RPMI8226 (cell line): ENCODE measurements at regions not wholly inside any gene's neighbourhood (a gene's known extent, or its start where the extent isn't known, plus 50 kb on each side); places are given as distances from the start of the nearest gene placed in this dataset.
"Not testable (repeated sequence)": the region's sequence is repeated elsewhere in the genome, so short reads cannot be mapped to it uniquely, and the experiment has no call there.

Experiments
- DNase-seq: peaks from one replicate; pipeline ENCODE4 v3.0.0-alpha.2; 2015

DNA sequence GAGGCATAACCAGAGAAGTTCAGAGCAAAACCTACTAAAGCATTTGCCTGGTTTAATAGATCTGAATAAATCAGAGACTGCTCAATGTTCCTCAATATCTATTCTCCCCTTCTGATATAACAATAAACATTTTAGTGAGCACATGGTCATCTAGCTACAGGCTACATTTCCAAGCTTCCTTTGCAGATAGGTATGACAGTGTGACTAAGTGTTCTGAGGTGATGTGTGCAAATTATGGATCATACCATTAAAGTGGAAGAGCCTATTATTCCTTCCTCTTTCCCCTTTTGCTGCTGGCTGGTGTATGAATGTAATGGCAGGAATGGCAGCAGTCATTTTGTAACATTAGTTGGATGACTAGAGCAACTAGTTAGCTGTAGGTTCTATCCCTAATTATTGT, 285.8 kb upstream of the RASA1 start:
- no peak for DNase-seq

DNA sequence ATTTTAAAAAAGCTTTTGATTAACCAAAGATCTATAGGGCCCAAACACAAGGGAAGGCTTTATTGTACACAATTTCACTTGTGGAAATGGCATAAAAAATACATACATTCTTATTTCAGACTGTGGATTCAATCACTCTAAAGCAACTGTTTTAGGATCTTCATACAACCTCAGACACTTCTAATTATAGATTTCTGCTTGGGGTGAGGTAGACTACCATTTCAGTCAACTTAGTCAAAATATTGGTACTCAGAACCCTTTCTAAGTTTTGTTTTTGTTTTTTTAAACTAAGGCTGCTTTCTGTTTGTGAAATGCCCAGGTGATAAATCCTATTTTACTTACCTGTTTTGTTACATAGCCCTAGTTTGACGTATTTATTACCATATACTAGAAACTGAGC, 284.5 kb upstream of the RASA1 start:
- no peak for DNase-seq

DNA sequence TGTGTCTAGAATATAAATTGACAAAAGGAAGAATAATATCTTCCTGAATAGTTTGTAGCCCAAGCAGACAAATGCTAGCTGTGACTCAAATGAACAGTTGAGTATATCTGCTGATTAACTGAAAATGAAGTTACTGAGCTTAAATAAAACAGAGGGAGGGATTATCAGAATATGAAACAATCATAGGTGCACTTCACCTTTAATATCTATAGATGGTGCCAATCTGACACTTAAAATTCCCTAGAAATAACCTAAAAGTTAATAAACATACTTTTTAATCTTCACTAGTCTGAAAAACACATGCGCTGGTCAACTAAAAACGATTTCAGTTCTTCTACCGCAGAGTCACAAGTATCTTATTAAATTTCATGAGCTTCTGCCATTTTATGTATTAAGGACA, 280.8 kb upstream of the RASA1 start:
- DNase-seq, result no peak

DNA sequence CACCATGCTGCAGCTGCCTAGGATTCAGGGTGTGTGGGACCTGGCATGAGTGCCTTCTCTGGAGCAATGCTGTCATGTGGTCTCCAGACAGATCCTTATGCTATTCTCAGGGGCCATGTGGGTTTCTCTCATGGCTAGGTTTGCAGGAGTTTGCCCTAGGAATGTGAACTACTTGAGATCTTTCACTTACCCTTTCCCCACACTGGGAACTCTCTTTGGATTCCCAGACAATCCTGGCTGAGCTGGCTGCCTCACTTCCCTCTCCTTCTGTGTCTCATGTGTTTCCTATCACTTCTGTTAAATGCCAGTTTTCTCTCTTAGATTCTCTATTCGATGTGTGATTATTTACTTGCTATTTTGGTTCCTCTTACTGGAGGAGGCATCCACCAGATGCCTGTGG, 270.2 kb upstream of the RASA1 start:
- no peak for DNase-seq

DNA sequence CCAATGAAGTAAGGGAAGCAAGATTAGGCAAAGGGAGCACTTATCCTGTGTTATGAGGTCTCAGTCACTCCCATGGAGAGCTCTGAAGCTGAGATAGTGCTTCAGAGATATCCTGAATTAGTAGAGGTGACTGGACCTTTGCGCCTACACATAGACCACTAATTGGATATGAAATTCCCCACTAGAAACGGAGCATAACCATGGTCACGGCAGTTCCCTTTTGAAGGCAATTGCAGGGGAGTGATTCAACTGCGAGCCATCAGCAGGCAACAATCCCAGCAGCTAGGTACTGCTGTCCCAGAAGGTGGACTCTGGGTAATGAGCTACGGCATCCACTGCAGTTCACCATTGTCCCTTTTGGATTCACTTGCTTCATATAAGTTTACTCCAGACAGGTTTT, 267.7 kb upstream of the RASA1 start:
- DNase-seq, result no peak

DNA sequence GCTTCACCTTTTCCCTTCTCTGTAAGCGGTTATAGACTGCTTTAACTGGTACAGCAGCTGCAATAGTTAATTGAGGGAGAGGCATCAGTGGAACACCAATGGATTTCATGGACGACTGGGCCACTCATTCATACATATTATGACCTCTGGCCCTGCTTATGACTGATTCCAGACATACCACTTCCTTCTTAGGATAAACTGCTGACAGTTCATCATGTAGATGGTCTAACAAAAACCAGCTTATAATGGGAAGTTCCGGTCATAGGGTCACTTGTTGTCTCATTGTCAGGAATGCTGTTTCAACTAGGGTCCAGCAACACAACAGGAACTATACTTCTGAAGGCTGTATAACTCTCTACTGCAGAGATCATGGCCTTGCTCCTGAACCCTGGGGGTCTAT, 265.2 kb upstream of the RASA1 start:
- no peak for DNase-seq

DNA sequence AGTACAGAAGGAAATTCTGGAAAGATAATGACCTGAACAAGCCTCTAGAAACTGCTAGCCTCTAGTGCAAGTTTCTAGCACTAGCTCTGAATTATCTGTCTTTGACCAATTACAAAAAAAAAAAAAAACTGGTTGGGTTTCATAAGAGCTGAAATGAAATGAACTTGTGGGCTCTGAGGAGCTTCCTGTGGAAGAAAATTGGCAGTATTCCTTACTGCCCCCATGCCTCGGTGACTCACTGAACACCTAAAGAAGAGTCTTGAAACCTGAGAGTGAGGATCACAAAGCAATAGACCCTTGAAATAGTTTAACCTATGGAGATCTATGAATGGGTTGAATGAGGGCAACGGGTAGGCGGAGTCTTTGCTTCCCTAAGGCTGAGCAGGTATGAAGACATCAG, 263.6 kb upstream of the RASA1 start:
- DNase-seq, result no peak

DNA sequence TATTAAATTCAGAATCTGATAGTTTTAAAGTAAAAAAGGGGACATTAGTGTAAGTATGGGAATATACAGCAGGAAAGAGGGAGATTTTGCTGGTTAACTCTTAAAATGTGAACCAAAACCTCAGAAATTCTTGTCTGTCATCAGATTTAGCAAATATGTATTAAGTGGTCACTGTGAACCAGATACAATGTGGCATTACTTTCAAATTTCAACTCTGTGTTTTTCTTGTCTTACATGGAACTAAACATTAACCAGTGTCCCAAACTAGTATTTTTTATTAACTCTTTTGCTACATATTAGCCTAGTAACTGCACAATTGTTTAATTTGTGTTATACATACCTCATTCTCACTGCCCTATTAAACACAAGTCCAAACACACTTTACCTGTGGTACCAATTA, 259.9 kb upstream of the RASA1 start:
- no peak for DNase-seq

DNA sequence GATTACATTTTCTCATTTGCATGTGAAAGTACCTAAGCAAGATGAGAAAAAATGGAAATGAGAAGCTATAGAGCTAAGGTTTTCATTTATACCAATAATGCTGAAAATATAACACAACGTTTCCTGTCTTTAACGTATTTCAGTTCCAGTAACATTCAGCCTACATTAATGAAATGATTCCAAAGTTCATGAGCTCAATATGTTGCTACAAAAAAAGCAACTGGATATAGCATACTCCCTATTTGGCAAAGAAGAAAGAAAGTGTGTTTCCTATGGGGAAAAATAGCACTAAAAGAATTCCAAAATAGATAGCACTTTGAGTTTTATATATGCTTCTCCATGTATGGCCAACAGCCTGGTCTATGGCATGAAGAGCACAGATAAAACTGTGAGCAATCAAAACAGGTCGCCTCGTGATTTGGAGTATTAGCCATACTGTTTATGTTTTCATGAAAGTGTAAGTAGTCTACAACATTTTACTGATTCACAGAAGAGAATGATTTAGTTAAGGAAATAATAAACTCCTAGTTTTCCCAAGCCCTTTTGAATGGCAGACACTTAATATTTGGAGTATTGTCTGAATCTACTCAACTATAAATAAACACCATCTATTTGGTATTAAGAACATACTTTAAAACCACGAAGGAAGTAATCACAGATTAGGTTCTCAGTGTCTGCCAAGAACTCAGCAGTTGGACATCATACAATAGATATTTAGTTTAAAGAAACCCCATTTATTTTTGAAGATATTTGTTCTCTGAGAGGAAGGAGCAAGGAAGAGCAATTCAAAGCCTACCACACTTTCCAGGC, 258.7 kb upstream of the RASA1 start:
- no peak for DNase-seq

DNA sequence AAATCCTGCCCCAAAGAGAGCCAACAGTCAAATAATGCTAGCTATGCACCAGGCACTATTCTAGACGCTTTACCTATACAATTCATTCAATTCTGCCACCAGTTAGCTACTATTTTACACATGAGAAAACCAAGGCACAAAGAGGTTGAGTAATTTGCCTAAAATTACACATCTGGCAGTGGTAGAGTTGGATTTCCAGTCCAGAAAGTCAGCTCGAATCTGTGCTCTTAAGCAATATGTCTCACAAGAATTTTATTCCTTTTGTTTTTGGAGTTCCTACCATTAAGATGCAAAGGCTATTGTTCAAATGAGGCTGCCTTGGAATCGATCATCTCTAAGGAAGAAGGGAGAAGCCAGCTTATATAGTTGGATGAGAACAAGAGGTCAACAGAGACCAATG, 256.9 kb upstream of the RASA1 start:
- DNase-seq, result no peak

DNA sequence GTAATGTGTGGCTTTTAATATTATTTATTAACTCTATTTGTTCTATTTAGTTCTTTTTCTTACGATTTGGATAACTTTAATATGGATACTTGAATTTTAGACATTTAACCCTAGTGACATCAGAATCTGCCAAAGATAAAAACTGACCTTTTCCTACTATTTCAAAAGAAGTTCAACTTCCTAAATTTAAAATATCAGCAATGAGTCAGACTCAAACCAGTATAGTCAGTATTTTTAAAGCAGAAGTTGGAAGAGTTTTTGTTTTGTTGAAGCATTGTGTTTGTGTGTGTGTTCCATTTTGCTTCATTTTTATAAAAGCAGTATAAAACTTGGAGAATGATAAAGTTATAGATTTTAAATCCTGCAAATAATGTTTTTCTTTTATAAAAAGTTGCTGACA, 251.8 kb upstream of the RASA1 start:
- DNase-seq, result no peak

DNA sequence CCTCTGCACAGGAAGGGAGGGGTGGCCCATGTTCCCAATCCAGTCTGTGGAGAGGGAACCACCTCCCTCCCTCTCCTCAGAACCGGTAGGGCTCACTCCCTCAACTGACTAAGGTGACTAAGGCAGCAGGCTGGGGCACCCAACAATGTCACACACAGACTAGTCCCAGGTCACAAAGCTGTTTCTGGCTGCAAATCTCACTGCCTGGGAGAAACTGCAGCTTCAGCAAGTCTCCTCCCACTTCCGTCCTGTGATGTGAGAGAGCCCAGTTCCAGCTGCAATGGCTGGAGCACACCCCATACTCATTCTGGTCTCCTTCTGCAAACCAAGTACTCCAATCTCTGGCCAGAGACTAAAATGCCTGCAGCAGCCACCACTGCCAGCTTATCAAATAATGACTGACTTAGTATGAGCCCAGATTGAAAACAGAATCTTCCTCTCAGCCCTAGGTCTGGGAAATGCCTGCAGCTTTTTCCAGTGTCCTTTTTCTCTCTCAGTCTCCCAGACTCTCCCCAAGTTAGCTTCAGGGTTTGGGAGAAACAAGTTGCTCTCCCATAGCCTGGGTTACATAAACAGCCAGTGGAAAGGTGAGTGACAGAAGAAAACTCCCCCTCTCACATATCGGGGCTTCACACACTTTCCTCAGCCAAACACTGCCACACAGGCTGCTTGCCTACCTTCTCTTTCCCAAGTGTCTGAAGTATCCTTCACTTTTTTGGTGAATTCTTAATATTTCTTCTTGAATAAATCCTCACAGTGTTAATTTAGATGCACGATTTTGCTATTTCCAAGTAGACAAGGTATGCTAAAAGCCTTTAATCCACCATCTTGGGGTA, 247.4 kb upstream of the RASA1 start:
- DNase-seq, result peak; percentile 96

DNA sequence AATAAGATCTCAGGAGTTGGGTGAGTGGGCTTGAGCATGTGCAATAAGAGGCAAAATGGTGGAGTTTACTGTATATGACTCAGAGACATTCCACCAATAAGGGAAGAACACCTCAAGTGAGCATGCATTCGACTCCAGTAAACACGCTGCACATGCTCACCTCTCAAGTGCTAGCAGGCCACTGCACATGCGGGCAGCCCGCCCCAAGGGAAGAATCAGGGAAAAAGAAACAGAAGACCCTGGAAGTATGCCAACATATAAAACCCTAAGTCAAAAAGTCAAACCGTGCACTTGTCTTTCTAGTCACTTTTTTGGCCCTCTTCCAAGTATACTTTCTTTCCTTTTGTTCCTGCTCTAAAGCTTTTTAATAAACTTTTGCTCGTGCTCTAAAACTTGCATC, 245.3 kb upstream of the RASA1 start:
- DNase-seq, result peak; percentile 77

DNA sequence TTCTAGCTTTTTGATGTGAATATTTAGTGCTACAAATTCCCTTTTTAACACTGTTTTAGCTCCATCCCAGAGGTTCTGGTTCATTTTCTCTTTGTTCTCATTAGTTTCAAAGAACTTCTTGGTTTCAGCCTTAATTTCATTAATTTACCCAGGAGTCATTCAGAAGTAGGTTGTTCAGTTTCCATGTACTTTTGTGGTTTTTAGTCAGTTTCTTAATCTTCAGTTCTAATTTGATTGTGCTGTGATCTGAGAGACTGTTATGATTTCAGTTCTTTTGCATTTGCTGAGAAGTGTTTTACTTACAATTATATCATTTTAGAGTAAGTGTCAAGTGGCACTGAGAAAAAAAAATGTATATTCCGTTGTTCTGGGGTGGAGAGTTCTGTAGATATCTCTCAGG, 240.1 kb upstream of the RASA1 start:
- DNase-seq, result no peak

DNA sequence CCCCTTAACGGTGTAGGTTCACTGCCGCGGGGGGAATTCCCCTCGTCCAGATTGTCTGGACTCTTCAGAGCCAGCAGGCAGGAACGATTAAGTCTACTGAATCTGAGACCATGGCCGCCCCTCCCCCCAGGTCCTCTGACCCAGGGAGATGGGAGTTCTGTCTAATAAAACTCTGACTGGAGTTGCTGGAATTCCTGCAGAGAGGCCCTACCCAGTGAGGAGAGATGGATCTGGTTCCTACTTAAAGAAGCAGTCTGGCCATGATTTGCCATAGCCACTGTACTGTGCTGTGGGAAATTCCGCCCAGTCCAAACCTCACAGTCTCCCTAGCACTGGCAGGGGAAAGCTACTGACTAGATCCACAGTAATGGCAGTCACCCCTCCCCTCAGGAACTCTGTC, 237.7 kb upstream of the RASA1 start:
- no peak for DNase-seq

DNA sequence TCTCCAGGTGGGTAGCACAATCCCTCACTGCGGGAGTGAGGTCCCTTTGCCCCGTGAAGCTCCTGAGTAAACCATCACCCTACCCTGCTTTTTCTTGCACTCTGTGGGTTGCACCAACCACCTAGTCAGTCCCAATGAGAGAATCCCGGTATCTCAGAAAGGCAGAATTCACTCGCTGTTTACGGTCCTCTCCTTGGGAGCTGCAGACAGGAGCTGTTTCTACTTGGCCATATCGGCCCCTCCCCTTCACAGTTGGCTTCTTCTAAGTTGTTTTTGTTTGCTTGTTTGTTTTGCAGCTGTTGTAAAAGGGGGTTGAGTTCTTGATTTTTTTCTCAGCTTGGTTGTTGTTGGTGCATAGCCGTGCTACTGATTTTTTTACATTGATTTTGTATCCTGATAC, 237.0 kb upstream of the RASA1 start:
- no peak for DNase-seq

DNA sequence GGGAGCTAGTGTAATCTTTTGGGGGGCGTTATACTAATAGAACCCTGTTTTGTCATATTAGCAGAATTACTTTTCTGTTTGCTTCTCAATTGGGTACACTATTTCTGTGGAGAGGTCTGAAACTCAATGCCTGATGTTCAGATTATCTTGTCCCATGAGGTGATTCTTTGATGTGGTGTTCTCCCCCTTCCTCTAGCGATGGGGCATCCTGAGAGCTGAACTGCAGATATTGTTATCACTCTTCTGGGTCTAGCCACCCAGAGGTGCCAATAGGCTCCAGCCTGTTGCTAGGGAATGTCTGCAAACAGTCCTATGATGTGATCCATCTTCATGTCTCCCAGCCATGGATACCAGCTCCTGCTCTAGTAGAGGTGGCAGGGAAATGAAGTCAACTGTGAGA, 233.1 kb upstream of the RASA1 start:
- no peak for DNase-seq

DNA sequence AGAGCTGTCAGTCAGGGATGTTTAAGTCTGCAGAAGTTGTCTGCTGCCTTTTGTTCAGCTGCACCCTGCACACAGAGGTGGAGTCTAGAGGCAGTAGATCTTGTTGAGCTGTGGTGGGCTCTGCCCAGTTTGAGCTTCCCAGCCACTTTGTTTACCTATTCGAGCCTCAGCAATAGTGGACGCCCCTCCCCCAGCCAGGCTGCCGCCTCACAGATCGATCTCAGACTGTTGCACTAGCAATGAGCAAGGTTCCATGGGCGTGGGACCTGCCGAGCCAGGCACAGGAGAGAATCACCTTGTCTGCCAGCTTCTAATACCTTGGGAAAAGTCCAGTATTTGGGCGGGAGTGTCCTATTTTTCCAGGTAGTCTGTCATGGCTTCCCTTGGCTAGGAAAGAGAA, 225.1 kb upstream of the RASA1 start:
- no peak for DNase-seq

DNA sequence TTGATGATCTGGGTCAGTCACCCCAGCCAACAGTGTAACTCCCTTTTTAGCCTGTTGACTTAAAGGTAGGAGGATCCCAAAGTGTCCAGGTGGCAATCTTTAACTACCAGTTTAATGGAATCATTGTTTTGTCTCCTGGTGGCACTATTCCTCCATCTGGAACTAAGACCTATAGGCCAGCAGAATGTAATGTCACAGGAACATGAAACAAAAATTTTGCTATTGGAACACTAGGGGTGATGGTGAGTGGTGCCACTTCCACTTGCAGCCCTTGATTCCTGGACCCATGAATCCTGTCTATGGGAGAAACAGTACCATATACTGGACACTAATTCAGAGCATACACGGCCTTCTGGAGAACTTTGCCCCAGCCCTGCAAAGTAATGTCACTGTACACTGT, 219.5 kb upstream of the RASA1 start:
- peak; percentile 14 for DNase-seq

DNA sequence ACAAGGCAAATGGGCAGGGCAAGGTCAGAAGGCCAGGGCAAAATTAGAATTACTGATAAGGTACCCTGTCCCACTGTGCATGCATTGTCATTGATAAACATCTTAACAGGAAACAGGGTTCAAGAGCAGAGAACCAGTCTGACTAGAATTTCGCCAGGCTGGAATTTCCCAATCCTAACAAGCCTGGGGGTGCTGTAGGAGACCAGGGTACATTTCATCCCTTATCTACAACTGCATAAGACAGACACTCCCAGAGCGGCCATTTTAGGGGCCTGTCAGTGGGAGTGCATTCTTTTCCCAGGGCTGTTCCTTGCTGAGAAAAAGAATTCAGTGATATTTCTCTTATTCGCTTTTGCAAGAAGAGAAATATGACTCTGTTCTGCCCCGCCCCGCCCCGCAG, 218.7 kb upstream of the RASA1 start:
- not testable (repeated sequence) for DNase-seq

DNA sequence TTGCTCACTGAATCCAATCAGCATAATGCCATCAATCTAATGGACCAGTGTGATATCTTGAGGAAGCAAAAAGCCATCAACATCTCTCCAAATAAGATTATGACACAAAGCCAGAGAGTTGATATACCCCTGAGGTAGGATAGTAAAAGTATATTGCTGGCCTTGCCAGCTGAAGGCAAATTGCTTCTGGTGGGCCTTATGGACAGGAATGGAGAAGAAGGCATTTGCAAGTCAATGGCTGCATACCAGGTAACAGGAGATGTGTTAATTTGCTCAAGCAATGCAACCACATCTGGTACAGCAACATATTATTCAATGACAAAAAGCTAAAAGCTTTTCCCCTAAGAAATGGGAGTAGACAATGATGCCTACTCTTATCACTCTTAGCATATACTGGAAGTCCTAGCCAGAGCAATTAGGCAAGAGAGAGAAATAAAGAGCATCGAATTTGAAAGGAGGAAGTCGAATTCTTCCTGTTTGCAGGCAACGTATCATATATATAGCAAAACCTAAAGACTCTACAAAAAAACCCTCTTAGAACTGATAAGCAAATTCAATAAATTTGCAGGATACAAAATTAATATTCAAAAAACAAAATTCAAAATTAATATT, 216.1 kb upstream of the RASA1 start:
- no peak for DNase-seq

DNA sequence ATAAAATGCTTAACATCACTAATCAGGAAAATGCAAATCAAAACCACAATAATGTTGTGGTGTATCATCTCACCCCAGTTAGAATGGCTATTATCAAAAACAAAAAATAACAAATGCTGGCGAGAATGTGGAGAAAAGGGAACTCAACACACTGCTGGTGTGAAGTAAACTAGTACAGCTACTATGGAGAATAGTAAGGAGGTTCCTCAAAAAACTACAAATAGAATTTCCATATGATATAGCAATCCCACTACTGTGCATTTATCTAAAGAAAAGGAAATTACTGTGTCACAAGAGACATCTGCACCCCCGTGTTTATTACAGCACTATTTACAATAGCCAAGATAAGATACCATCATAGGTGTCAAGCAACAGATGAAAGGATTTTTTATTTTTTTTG, 214.5 kb upstream of the RASA1 start:
- DNase-seq, result no peak

DNA sequence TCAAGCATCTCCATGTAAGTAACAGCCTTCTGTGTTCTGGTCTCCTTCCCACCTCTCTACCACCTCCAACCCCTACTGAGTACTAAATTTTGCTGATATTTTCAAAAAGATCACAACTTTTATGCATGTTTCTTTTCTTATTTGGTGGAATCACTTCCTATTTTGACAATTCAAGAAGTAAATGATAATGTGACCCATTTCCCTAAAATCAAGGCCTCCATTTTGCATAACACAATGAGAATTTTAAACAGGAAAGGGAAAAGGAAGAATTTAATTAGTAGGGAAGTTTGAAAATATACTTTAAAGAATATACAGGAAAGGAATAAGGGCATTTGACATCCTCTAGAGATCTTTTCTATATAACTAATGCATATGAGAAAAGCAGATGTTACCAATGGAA, 212.9 kb upstream of the RASA1 start:
- DNase-seq, result no peak

DNA sequence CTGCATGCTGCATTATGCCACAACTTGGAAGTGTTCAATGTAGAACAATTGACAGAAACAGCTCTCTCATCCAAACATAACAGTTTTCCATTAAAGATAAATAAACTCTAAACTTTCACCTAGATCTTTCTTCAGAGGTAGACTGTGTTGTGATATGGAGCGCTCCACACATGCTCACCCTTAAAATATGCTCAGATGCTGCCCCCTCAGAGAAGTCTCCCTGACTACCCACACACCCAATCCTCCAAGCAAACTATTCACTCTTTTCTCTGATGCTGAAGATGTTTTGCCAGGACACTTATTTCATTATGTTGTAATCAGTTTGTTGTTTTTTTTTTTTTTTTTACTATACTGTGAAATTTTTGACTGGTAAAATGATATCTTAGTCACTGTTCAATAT, 206.6 kb upstream of the RASA1 start:
- no peak for DNase-seq
